SK-N-SH treated with all-trans-retinoic acid at 6 μM for 48 hours (cell line): ENCODE measurements at regions not wholly inside any gene's neighbourhood (a gene's known extent, or its start where the extent isn't known, plus 50 kb on each side); places are given as distances from the start of the nearest gene placed in this dataset.

Source experiments
- ESRRG ChIP-seq: fragments of 250-450 bp; sonication (Bioruptor Pico); IDR thresholded peaks from 2 replicates; pipeline ENCODE4 v1.6.1; 2021; ENCODE audit warnings: mild to moderate bottlenecking
- OSR1 ChIP-seq: fragments of 250-450 bp; sonication (Bioruptor Pico); IDR thresholded peaks from 2 replicates; pipeline ENCODE4 v1.8.0; 2022; ENCODE audit warnings: moderate library complexity, mild to moderate bottlenecking, inconsistent platforms
- SNAI2 ChIP-seq: fragments of 250-450 bp; sonication (Bioruptor Pico); IDR thresholded peaks from 2 replicates; pipeline ENCODE4 v1.5.0; 2020; ENCODE audit warnings: mild to moderate bottlenecking, moderate library complexity
- TCF4 ChIP-seq: fragments of 250-450 bp; sonication (Bioruptor Pico); IDR thresholded peaks from 2 replicates; pipeline ENCODE4 v1.8.0; 2021; ENCODE audit warnings: mild to moderate bottlenecking, moderate library complexity, borderline replicate concordance
- TOX ChIP-seq: fragments of 250-450 bp; sonication (Bioruptor Pico); IDR thresholded peaks from 2 replicates; pipeline ENCODE4 v1.8.0; 2021; ENCODE audit warnings: mild to moderate bottlenecking, moderate library complexity, borderline replicate concordance
- ZC3H10 ChIP-seq: fragments of 250-450 bp; sonication (Bioruptor Pico); IDR thresholded peaks from 2 replicates; pipeline ENCODE4 v1.5.1; 2021; ENCODE audit warnings: mild to moderate bottlenecking, moderate library complexity
- ZFP30 ChIP-seq: fragments of 450-650 bp; formaldehyde crosslinking; IDR thresholded peaks from 2 replicates; pipeline ENCODE4 v1.5.0; 2022; ENCODE audit warnings: mild to moderate bottlenecking, moderate library complexity
- ZNF8 ChIP-seq: fragments of 450-650 bp; formaldehyde crosslinking; IDR thresholded peaks from 2 replicates; pipeline ENCODE4 v1.5.0; 2020; ENCODE audit warnings: mild to moderate bottlenecking, moderate library complexity
- TF ChIP-seq, protein P1 (sequence below): fragments of 250-450 bp; sonication (Bioruptor Pico); IDR thresholded peaks from 2 replicates; pipeline ENCODE4 v1.5.0; 2020; ENCODE audit warnings: mild to moderate bottlenecking, moderate library complexity
- TF ChIP-seq, protein P2 (sequence below): fragments of 250-450 bp; sonication (Bioruptor Pico); IDR thresholded peaks from 2 replicates; pipeline ENCODE4 v1.8.0; 2020; ENCODE audit warnings: mild to moderate bottlenecking, moderate library complexity, borderline replicate concordance

DNA sequence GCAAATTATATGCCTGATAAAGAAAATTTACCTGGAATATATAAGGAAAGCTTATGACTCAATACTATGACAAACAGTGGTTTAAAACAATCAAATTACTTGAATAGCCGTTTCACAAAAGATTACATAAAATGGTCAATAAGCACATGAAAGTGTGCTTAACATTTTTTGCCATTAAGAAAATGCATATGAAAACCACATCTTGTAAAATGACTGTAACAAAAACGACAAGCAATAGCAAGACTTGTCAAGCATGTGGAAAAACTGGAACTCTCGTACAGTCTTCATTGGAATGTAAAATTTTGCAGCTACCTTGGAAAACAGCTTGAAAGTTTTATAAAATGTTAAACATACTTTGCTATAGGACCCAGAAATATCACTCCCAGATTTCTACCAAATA, 1110.3 kb downstream of the NAALADL2 start:
- no peak for TF ChIP-seq OSR1 (CRISPR knock-in tag)
- no peak for TF ChIP-seq ZC3H10 (CRISPR knock-in tag)
- no peak for TF ChIP-seq ZNF8 (CRISPR knock-in tag)
- no peak for TF ChIP-seq ZFP30 (CRISPR knock-in tag)
- TF ChIP-seq, protein P1, sequence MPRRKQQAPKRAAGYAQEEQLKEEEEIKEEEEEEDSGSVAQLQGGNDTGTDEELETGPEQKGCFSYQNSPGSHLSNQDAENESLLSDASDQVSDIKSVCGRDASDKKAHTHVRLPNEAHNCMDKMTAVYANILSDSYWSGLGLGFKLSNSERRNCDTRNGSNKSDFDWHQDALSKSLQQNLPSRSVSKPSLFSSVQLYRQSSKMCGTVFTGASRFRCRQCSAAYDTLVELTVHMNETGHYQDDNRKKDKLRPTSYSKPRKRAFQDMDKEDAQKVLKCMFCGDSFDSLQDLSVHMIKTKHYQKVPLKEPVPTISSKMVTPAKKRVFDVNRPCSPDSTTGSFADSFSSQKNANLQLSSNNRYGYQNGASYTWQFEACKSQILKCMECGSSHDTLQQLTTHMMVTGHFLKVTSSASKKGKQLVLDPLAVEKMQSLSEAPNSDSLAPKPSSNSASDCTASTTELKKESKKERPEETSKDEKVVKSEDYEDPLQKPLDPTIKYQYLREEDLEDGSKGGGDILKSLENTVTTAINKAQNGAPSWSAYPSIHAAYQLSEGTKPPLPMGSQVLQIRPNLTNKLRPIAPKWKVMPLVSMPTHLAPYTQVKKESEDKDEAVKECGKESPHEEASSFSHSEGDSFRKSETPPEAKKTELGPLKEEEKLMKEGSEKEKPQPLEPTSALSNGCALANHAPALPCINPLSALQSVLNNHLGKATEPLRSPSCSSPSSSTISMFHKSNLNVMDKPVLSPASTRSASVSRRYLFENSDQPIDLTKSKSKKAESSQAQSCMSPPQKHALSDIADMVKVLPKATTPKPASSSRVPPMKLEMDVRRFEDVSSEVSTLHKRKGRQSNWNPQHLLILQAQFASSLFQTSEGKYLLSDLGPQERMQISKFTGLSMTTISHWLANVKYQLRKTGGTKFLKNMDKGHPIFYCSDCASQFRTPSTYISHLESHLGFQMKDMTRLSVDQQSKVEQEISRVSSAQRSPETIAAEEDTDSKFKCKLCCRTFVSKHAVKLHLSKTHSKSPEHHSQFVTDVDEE, result no peak
- TF ChIP-seq, protein P2, sequence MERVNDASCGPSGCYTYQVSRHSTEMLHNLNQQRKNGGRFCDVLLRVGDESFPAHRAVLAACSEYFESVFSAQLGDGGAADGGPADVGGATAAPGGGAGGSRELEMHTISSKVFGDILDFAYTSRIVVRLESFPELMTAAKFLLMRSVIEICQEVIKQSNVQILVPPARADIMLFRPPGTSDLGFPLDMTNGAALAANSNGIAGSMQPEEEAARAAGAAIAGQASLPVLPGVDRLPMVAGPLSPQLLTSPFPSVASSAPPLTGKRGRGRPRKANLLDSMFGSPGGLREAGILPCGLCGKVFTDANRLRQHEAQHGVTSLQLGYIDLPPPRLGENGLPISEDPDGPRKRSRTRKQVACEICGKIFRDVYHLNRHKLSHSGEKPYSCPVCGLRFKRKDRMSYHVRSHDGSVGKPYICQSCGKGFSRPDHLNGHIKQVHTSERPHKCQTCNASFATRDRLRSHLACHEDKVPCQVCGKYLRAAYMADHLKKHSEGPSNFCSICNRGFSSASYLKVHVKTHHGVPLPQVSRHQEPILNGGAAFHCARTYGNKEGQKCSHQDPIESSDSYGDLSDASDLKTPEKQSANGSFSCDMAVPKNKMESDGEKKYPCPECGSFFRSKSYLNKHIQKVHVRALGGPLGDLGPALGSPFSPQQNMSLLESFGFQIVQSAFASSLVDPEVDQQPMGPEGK (CRISPR knock-in tag), result no peak
- TF ChIP-seq ESRRG (CRISPR knock-in tag), result no peak
- no peak for TF ChIP-seq SNAI2 (CRISPR knock-in tag)
- no peak for TF ChIP-seq TCF4
- no peak for TF ChIP-seq TOX (CRISPR knock-in tag)
